ENCODE measurements at regions not wholly inside any gene's neighbourhood (a gene's known extent, or its start where the extent isn't known, plus 50 kb on each side); places are given as distances from the start of the nearest gene placed in this dataset.
A peak's percentile ranks its signal among the peaks of the same experiment; 100 is the strongest.

- Histone ChIP-seq H3K4me1 (ENCODE audit: insufficient read depth) (no peaks in the 10 kb centered on the region), H3K4me3 (ENCODE audit: low read depth, low read length) (no peak overlapping the region), H3K27ac (ENCODE audit: low read depth) (no peak overlapping the region), H3K36me3 (ENCODE audit: insufficient read depth) (no peaks in the 10 kb centered on the region)
- DNase-seq (ENCODE audit: extremely low spot score): no peak
- WGBS: 68% methylated on average over 4 of the region's 4 CpGs
Observed at GRCh38 chr7:12066004-12066403, 145.1 kb upstream of the TMEM106B start.

- no peak overlapping the region for H3K27ac ChIP-seq (ENCODE audit: low read depth)
- H3K4me1 ChIP-seq (ENCODE audit: insufficient read depth): no peaks in the 10 kb centered on the region
- no peak overlapping the region for H3K4me3 ChIP-seq (ENCODE audit: low read depth, low read length)
- H3K36me3 ChIP-seq (ENCODE audit: insufficient read depth): no peaks in the 10 kb centered on the region
- WGBS: 75% methylated on average over 2 of the region's 2 CpGs
- DNase-seq (ENCODE audit: extremely low spot score): no peak
Observed at GRCh38 chr7:12066521-12066920, 144.6 kb upstream of the TMEM106B start.

- WGBS: 87% methylated on average over 13 of the region's 13 CpGs
- Histone ChIP-seq H3K27ac (ENCODE audit: low read depth) (no peak overlapping the region), H3K4me1 (ENCODE audit: insufficient read depth) (no peaks in the 10 kb centered on the region), H3K4me3 (ENCODE audit: low read depth, low read length) (no peak overlapping the region), H3K36me3 (ENCODE audit: insufficient read depth) (no peaks in the 10 kb centered on the region)
- peak; percentile 26 for DNase-seq (ENCODE audit: extremely low spot score)
Observed at GRCh38 chr7:12067156-12067831, 143.8 kb upstream of the TMEM106B start.

- H3K4me1 ChIP-seq (ENCODE audit: insufficient read depth): no peaks in the 10 kb centered on the region
- no peak overlapping the region for H3K27ac ChIP-seq (ENCODE audit: low read depth)
- WGBS: 42% methylated on average over 1 of the region's 1 CpG
- no peaks in the 10 kb centered on the region for H3K36me3 ChIP-seq (ENCODE audit: insufficient read depth)
- DNase-seq (ENCODE audit: extremely low spot score): no peak
- no peak overlapping the region for H3K4me3 ChIP-seq (ENCODE audit: low read depth, low read length)
Observed at GRCh38 chr7:12069757-12070156, 141.3 kb upstream of the TMEM106B start.

GRCh38 chr7:12074889-12075288, 136.2 kb upstream of the TMEM106B start:
- DNase-seq (ENCODE audit: extremely low spot score): no peak
- 76% methylated on average over 1 of the region's 1 CpG for WGBS
- Histone ChIP-seq H3K4me3 (ENCODE audit: low read depth, low read length) (no peak overlapping the region), H3K4me1 (ENCODE audit: insufficient read depth) (no peaks in the 10 kb centered on the region), H3K36me3 (ENCODE audit: insufficient read depth) (no peaks in the 10 kb centered on the region), H3K27ac (ENCODE audit: low read depth) (no peak overlapping the region)

GRCh38 chr7:12080006-12080405, 131.1 kb upstream of the TMEM106B start:
- Histone ChIP-seq H3K36me3 (ENCODE audit: insufficient read depth) (no peaks in the 10 kb centered on the region), H3K4me3 (ENCODE audit: low read depth, low read length) (no peak overlapping the region), H3K4me1 (ENCODE audit: insufficient read depth) (no peaks in the 10 kb centered on the region), H3K27ac (ENCODE audit: low read depth) (no peak overlapping the region)
- no peak for DNase-seq (ENCODE audit: extremely low spot score)
- 65% methylated on average over 3 of the region's 3 CpGs for WGBS

GRCh38 chr7:12085516-12085915, 125.6 kb upstream of the TMEM106B start:
- H3K4me1 ChIP-seq (ENCODE audit: insufficient read depth): no peaks in the 10 kb centered on the region
- H3K4me3 ChIP-seq (ENCODE audit: low read depth, low read length): no peak overlapping the region
- no peak for DNase-seq (ENCODE audit: extremely low spot score)
- H3K27ac ChIP-seq (ENCODE audit: low read depth): no peak overlapping the region
- no peaks in the 10 kb centered on the region for H3K36me3 ChIP-seq (ENCODE audit: insufficient read depth)
- 59% methylated on average over 1 of the region's 1 CpG for WGBS

GRCh38 chr7:12089951-12090756, 120.9 kb upstream of the TMEM106B start:
- Histone ChIP-seq H3K4me3 (ENCODE audit: low read depth, low read length) (no peak overlapping the region), H3K36me3 (ENCODE audit: insufficient read depth) (no peaks in the 10 kb centered on the region), H3K27ac (ENCODE audit: low read depth) (no peak overlapping the region), H3K4me1 (ENCODE audit: insufficient read depth) (no peaks in the 10 kb centered on the region)
- no peak for DNase-seq (ENCODE audit: extremely low spot score)
- WGBS: 84% methylated on average over 9 of the region's 9 CpGs

- no peaks in the 10 kb centered on the region for H3K4me1 ChIP-seq (ENCODE audit: insufficient read depth)
- no peaks in the 10 kb centered on the region for H3K36me3 ChIP-seq (ENCODE audit: insufficient read depth)
- no peak for DNase-seq (ENCODE audit: extremely low spot score)
- no peak overlapping the region for H3K4me3 ChIP-seq (ENCODE audit: low read depth, low read length)
- no peak overlapping the region for H3K27ac ChIP-seq (ENCODE audit: low read depth)
- 86% methylated on average over 5 of the region's 5 CpGs for WGBS
Observed at GRCh38 chr7:12090757-12091221, 120.3 kb upstream of the TMEM106B start.

- H3K4me1 ChIP-seq (ENCODE audit: insufficient read depth): no peaks in the 10 kb centered on the region
- H3K27ac ChIP-seq (ENCODE audit: low read depth): no peak overlapping the region
- H3K4me3 ChIP-seq (ENCODE audit: low read depth, low read length): no peak overlapping the region
- WGBS: 85% methylated on average over 4 of the region's 4 CpGs
- no peak for DNase-seq (ENCODE audit: extremely low spot score)
- H3K36me3 ChIP-seq (ENCODE audit: insufficient read depth): no peaks in the 10 kb centered on the region
Observed at GRCh38 chr7:12091231-12091630, 119.9 kb upstream of the TMEM106B start.

- H3K4me1 ChIP-seq (ENCODE audit: insufficient read depth): no peaks in the 10 kb centered on the region
- H3K4me3 ChIP-seq (ENCODE audit: low read depth, low read length): no peak overlapping the region
- 92% methylated on average over 5 of the region's 5 CpGs for WGBS
- no peaks in the 10 kb centered on the region for H3K36me3 ChIP-seq (ENCODE audit: insufficient read depth)
- H3K27ac ChIP-seq (ENCODE audit: low read depth): no peak overlapping the region
- no peak for DNase-seq (ENCODE audit: extremely low spot score)
Observed at GRCh38 chr7:12092499-12093130, 118.5 kb upstream of the TMEM106B start.

GRCh38 chr7:12093365-12093764, 117.7 kb upstream of the TMEM106B start:
- Histone ChIP-seq H3K27ac (ENCODE audit: low read depth) (no peak overlapping the region), H3K4me1 (ENCODE audit: insufficient read depth) (no peaks in the 10 kb centered on the region), H3K4me3 (ENCODE audit: low read depth, low read length) (no peak overlapping the region), H3K36me3 (ENCODE audit: insufficient read depth) (no peaks in the 10 kb centered on the region)
- DNase-seq (ENCODE audit: extremely low spot score): no peak
- WGBS: 98% methylated on average over 1 of the region's 1 CpG

GRCh38 chr7:12094365-12094921, 116.7 kb upstream of the TMEM106B start:
- Histone ChIP-seq H3K36me3 (ENCODE audit: insufficient read depth) (no peaks in the 10 kb centered on the region), H3K27ac (ENCODE audit: low read depth) (no peak overlapping the region), H3K4me3 (ENCODE audit: low read depth, low read length) (no peak overlapping the region), H3K4me1 (ENCODE audit: insufficient read depth) (no peaks in the 10 kb centered on the region)
- no peak for DNase-seq (ENCODE audit: extremely low spot score)
- WGBS: 49% methylated on average over 4 of the region's 4 CpGs
